ENCODE measurements at regions not wholly inside any gene's neighbourhood (a gene's known extent, or its start where the extent isn't known, plus 50 kb on each side); places are given as distances from the start of the nearest gene placed in this dataset.

GRCh38 chr3:59438492-59438891, 388.7 kb upstream of the CFAP20DC start:
- WGBS, 2 donors: 67 to 82% methylated on average over 5 of the region's 5 CpGs
- intact Hi-C loops (cut with DNase I; ENCODE audit: low total_unique reads): no loop called here
- no peak overlapping the region for H3K4me3 ChIP-seq (ENCODE audit: low read depth, poor library complexity, severe bottlenecking)
- TF ChIP-seq POLR2A (IDR thresholded peaks at IDR 0.05): no peak
- no peak for TF ChIP-seq CTCF (IDR thresholded peaks at IDR 0.05)
- DNase-seq (ENCODE audit: low spot score in 2 of 2): no peak

DNA sequence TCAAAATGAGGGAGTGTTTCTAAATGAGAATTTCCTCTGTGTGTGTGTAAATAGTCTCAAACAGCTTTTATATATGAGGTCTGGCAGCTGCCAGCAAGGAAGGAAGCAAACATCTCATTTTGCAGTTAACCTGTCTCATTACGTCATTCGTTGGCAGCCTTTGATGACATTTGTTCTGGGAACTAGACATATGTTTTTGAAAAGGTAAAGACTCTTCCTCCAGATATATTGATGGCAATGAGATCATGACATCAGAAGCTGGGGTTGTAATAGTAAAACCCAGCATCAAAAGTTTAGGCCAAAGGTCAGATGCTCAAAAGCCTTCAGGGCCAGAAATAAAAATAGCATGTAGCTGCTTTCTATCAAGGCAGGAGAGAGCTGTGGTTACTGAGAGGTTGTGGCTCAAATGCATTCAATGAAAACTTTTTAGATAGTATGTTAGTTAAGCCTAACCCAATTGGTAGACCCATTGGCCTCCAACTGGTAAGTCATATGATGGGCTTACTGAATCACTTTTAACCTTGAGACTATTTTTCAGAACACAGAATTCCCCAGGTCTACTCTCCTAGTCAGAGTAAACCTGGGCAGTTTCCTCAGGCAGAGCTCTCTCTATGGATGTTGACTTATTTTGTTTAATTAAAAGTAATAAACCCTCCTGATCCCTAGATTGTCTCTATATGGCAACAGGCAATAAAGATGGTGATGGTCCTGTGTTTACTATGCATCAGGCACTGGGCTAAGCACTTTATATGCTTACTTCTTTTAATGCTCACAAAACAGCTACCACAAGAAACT, 386.5 kb upstream of the CFAP20DC start:
- 40 to 42% methylated on average over 2 of the region's 2 CpGs for WGBS, 2 donors
- H3K4me3 ChIP-seq (ENCODE audit: low read depth, poor library complexity, severe bottlenecking): no peak overlapping the region
- intact Hi-C loops (cut with DNase I; ENCODE audit: low total_unique reads): no loop called here
- no peak for TF ChIP-seq CTCF (IDR thresholded peaks at IDR 0.05)
- no peak for DNase-seq (ENCODE audit: low spot score in 2 of 2)

GRCh38 chr3:59433546-59433945, 383.7 kb upstream of the CFAP20DC start:
- intact Hi-C loops (cut with DNase I; ENCODE audit: low total_unique reads): no loop called here
- 77 to 79% methylated on average over 4 of the region's 4 CpGs for WGBS, 2 donors
- DNase-seq (ENCODE audit: low spot score in 2 of 2): no peak
- no peak overlapping the region for H3K4me3 ChIP-seq (ENCODE audit: low read depth, poor library complexity, severe bottlenecking)
- no peak for TF ChIP-seq CTCF (IDR thresholded peaks at IDR 0.05)
- TF ChIP-seq POLR2A (IDR thresholded peaks at IDR 0.05): no peak

DNA sequence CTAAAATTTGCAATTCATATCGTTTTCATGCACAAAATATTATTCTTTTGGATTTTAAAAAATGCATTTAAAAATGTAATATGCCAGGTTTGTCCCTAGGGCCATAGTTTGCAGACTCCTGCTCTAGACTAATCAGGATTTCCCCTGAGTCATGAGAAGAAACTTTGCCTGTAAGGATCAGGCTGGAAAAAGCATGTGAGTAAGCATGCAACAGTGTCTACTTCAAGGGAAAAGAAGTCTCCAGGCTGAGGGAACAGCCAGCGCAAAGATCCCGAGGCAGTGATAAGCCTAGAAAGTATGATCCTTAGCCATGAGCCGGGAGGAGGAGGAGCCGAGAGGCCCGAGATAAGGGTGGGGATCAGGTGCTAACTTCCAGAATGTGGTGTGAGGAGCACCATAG, 382.8 kb upstream of the CFAP20DC start:
- 76 to 79% methylated on average over 5 of the region's 6 CpGs for WGBS, 2 donors
- DNase-seq (ENCODE audit: low spot score in 2 of 2): no peak
- H3K4me3 ChIP-seq (ENCODE audit: low read depth, poor library complexity, severe bottlenecking): no peak overlapping the region
- intact Hi-C loops (cut with DNase I; ENCODE audit: low total_unique reads): no loop called here
- no peak for TF ChIP-seq CTCF (IDR thresholded peaks at IDR 0.05)
- TF ChIP-seq POLR2A (IDR thresholded peaks at IDR 0.05): no peak

DNA sequence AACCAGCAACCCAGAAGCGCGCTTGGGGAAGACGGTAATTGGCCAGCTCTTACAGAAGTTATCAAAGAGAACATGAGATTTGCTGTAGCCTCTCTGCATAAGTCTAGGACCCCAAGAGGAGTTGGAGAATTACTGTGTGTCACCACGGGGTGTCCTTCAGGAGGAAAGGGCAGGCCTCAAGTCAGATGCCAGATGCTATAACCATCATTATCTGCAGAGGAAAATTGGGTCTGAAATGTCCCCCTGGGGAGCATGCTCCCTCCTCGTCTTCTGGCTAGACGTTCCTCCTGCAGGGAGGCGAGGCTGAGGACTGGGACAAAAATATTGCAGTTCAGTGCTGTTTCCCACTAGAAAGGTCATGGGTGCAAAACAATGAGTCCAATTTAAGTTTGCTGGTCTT, 380.5 kb upstream of the CFAP20DC start:
- TF ChIP-seq CTCF (IDR thresholded peaks at IDR 0.05) (no peak), POLR2A (IDR thresholded peaks at IDR 0.05) (no peak)
- intact Hi-C loops (cut with DNase I; ENCODE audit: low total_unique reads): no loop called here
- no peak overlapping the region for H3K4me3 ChIP-seq (ENCODE audit: low read depth, poor library complexity, severe bottlenecking)
- DNase-seq (ENCODE audit: low spot score in 2 of 2): no peak
- 62 to 71% methylated on average over 6 to 7 of the region's 7 CpGs for WGBS, 2 donors

GRCh38 chr3:59429198-59429597, 379.4 kb upstream of the CFAP20DC start:
- no peak overlapping the region for H3K4me3 ChIP-seq (ENCODE audit: low read depth, poor library complexity, severe bottlenecking)
- WGBS, 2 donors: 61 to 65% methylated on average over 2 of the region's 2 CpGs
- TF ChIP-seq POLR2A (IDR thresholded peaks at IDR 0.05): no peak
- no peak for TF ChIP-seq CTCF (IDR thresholded peaks at IDR 0.05)
- intact Hi-C loops (cut with DNase I; ENCODE audit: low total_unique reads): no loop called here
- DNase-seq (ENCODE audit: low spot score in 2 of 2): no peak

Data from lower leg skin (tissue), 4 donors.